Omental fat pad (tissue), 3 donors: ENCODE measurements at regions not wholly inside any gene's neighbourhood (a gene's known extent, or its start where the extent isn't known, plus 50 kb on each side); places are given as distances from the start of the nearest gene placed in this dataset.

ENCODE experiments used
- ATAC-seq: fragments of 150-250 bp; one replicate; pipeline ENCODE4 v1.9.1; 2016; ENCODE audit warnings: mild to moderate bottlenecking, moderate library complexity; ENCODE audit not compliant: low FRiP score
- DNase-seq: peaks from one replicate; pipeline ENCODE4 v3.0.0-alpha.2; 2019; ENCODE audit warnings: low spot score
- CTCF ChIP-seq, 3 donors: fragments of 450-650 bp; IDR thresholded peaks; one replicate each; pipeline ENCODE4 v1.5.1; 2016 to 2017; ENCODE audit warnings: antibody characterized with exemption in 3 of 3, mild to moderate bottlenecking in 3 of 3, moderate library complexity in 2 of 3

GRCh38 chr3:132818251-132818650 lies 96.0 kb upstream of the NPHP3 start:
- DNase-seq (no peak), ATAC-seq (no peak)
- no peak for TF ChIP-seq CTCF (IDR thresholded peaks at IDR 0.05)

- DNase-seq (no peak), ATAC-seq (no peak)
- no peak for TF ChIP-seq CTCF (IDR thresholded peaks at IDR 0.05)
Measured at GRCh38 chr3:132817646-132818177, 95.5 kb upstream of the NPHP3 start.

GRCh38 chr3:132805071-132805470 lies 82.9 kb upstream of the NPHP3 start:
- DNase-seq (no peak), ATAC-seq (no peak)
- no peak for TF ChIP-seq CTCF (IDR thresholded peaks at IDR 0.05)

GRCh38 chr3:132804498-132804897 lies 82.3 kb upstream of the NPHP3 start:
- DNase-seq, result no peak
- ATAC-seq, result peak; percentile 76
- no peak for TF ChIP-seq CTCF (IDR thresholded peaks at IDR 0.05)

GRCh38 chr3:132803889-132804288 lies 81.7 kb upstream of the NPHP3 start:
- no peak for DNase-seq
- ATAC-seq, result no peak
- TF ChIP-seq CTCF (IDR thresholded peaks at IDR 0.05), result no peak

- TF ChIP-seq CTCF (IDR thresholded peaks at IDR 0.05), result no peak
- DNase-seq, result no peak
- no peak for ATAC-seq
Measured at GRCh38 chr3:132800958-132801357, 78.7 kb upstream of the NPHP3 start.

- no peak for TF ChIP-seq CTCF (IDR thresholded peaks at IDR 0.05)
- no peak for ATAC-seq
Measured at GRCh38 chr3:132790806-132791205, 68.6 kb upstream of the NPHP3 start.

More at GRCh38 chr3:132790806-132791205, 68.6 kb upstream of the NPHP3 start:
- DNase-seq, result no peak
